ENCODE measurements at regions not wholly inside any gene's neighbourhood (a gene's known extent, or its start where the extent isn't known, plus 50 kb on each side); places are given as distances from the start of the nearest gene placed in this dataset.

DNA sequence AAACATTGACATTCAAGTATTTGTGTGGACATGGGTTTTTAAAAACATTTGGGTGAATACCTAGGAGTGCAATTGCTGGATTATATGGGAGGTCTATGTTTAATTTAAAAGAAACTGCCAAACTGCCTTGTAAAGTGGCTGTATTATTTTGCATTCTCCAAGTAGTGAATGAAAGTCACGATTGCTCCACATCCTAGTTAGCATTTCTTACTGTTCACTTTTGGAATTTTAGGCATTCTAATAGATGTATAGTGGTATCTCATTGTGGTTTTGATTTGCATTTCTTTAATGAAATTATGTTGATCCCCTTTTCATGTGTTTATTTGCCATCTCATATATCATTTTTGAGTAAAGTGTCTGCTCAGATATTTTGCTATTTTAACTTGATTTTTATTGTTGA, 159.5 kb downstream of the FOXG1 start:
- 72% methylated on average over 1 of the region's 1 CpG; no CpG with 5 or more reads in 1 of the 2 experiments for WGBS, 2 experiments (ENCODE audit: extremely low coverage in 1 of 2, insufficient coverage in 1 of 2, insufficient read length in 1 of 2, insufficient replicate concordance in 2 of 2, low coverage in 1 of 2, low lambda C conversion rate in 2 of 2, missing lambda C conversion rate in 1 of 2)
- no peaks in the 10 kb centered on the region for H3K36me3 ChIP-seq (ENCODE audit: control insufficient read depth in 2 of 4, insufficient read depth in 4 of 4, low read length in 3 of 4)
- no peak overlapping the region for H3K4me2 ChIP-seq (ENCODE audit: insufficient read depth in 1 of 2, low read depth in 2 of 2, low read length in 2 of 2)
- no peaks in the 10 kb centered on the region for H3K79me1 ChIP-seq (ENCODE audit: low read depth, low read length)
- no peak overlapping the region for H3K9ac ChIP-seq (replicated peaks in 1 of 4; ENCODE audit: extremely low read depth in 1 of 4, low read depth in 3 of 4, low read length in 3 of 4)
- no peak overlapping the region for H2BK15ac ChIP-seq (ENCODE audit: low read length)
- no peaks in the 10 kb centered on the region for H3K27me3 ChIP-seq (replicated peaks in 1 of 4; ENCODE audit: control insufficient read depth in 3 of 4, extremely low read depth in 1 of 4, insufficient read depth in 3 of 4, low read length in 3 of 4)
- no peak for DNase-seq (ENCODE audit: low read depth in 1 of 2, low spot score in 2 of 2)
- no peak overlapping the region for H2BK120ac ChIP-seq (replicated peaks; ENCODE audit: low read depth, low read length)
- no peaks in the 10 kb centered on the region for H3K23me2 ChIP-seq (ENCODE audit: low read depth, low read length)
- H3K4me3 ChIP-seq (ENCODE audit: extremely low read depth in 1 of 4, insufficient read depth in 2 of 4, low read depth in 3 of 4, low read length in 4 of 4): no peak overlapping the region
- H4K91ac ChIP-seq (replicated peaks; ENCODE audit: insufficient read length, low read length): no peak overlapping the region
- POLR2A ChIA-PET (ENCODE audit: partially characterized antibody): no interaction called here
- no peak overlapping the region for H3K4ac ChIP-seq (replicated peaks; ENCODE audit: insufficient read length, low read depth, low read length)
- H2BK12ac ChIP-seq (ENCODE audit: low read depth, low read length): no peak overlapping the region
- no peak overlapping the region for H2AK5ac ChIP-seq (ENCODE audit: low read depth, low read length)
- H2AFZ ChIP-seq (ENCODE audit: low read length): no peak overlapping the region
- H3K56ac ChIP-seq (replicated peaks; ENCODE audit: insufficient read length, low read depth, low read length): no peak overlapping the region
- H3K14ac ChIP-seq (ENCODE audit: insufficient read length): no peak overlapping the region
- CTCF ChIA-PET (ENCODE audit: partially characterized antibody): no interaction called here
- H2BK5ac ChIP-seq (ENCODE audit: low read depth, low read length): no peak overlapping the region
- no peak for TF ChIP-seq RAD21 (IDR thresholded peaks at IDR 0.05 in 1 of 2, conservative IDR thresholded peaks at IDR 0.05 in 1 of 2; ENCODE audit: low read depth in 2 of 2, low read length in 2 of 2)
- TF ChIP-seq, protein P1, sequence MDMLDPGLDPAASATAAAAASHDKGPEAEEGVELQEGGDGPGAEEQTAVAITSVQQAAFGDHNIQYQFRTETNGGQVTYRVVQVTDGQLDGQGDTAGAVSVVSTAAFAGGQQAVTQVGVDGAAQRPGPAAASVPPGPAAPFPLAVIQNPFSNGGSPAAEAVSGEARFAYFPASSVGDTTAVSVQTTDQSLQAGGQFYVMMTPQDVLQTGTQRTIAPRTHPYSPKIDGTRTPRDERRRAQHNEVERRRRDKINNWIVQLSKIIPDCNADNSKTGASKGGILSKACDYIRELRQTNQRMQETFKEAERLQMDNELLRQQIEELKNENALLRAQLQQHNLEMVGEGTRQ (IDR thresholded peaks at IDR 0.05; ENCODE audit: low read length): no peak
- TF ChIP-seq, protein P2, sequence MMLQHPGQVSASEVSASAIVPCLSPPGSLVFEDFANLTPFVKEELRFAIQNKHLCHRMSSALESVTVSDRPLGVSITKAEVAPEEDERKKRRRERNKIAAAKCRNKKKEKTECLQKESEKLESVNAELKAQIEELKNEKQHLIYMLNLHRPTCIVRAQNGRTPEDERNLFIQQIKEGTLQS (IDR thresholded peaks at IDR 0.05; ENCODE audit: insufficient read depth, low read depth, low read length): no peak
- no peak for TF ChIP-seq KDM4A (IDR thresholded peaks at IDR 0.05; ENCODE audit: low read depth, low read length, severe bottlenecking)
- no peak for TF ChIP-seq SUZ12 (IDR thresholded peaks at IDR 0.05; ENCODE audit: low read length)
- TF ChIP-seq CBX5 (IDR thresholded peaks at IDR 0.05; ENCODE audit: low read depth, low read length): no peak
- no peak for TF ChIP-seq CBX8 (IDR thresholded peaks at IDR 0.05; ENCODE audit: borderline replicate concordance, low read depth, low read length)
- TF ChIP-seq KDM1A (IDR thresholded peaks at IDR 0.05; ENCODE audit: borderline replicate concordance, low read length): no peak
- no peak for TF ChIP-seq MAFK (IDR thresholded peaks at IDR 0.05; ENCODE audit: low read depth, low read length)
- TF ChIP-seq CREB1 (IDR thresholded peaks at IDR 0.05): no peak
- no peak for FAIRE-seq
- H3K79me2 ChIP-seq (ENCODE audit: control insufficient read depth in 1 of 2, insufficient read depth in 2 of 2, low read length in 2 of 2): no peaks in the 10 kb centered on the region
- H3K27ac ChIP-seq (ENCODE audit: low read depth, low read length): no peak overlapping the region
- no peaks in the 10 kb centered on the region for H3K4me1 ChIP-seq (replicated peaks in 1 of 4; ENCODE audit: control insufficient read depth in 3 of 4, insufficient read depth in 4 of 4, low read length in 3 of 4)
- no peak overlapping the region for H4K8ac ChIP-seq (ENCODE audit: extremely low read depth, insufficient read depth, low read length)
- no peak overlapping the region for H3K18ac ChIP-seq (ENCODE audit: extremely low read depth, low read length)
- H2BK20ac ChIP-seq (ENCODE audit: low read length): no peak overlapping the region
- H3K9me3 ChIP-seq (ENCODE audit: insufficient read depth in 2 of 2, low read depth in 1 of 2, low read length in 1 of 2): no peaks in the 10 kb centered on the region
- H4K5ac ChIP-seq (ENCODE audit: insufficient read length, low read depth, low read length): no peak overlapping the region
- H3K23ac ChIP-seq (ENCODE audit: insufficient read length): no peak overlapping the region
- H4K20me1 ChIP-seq (replicated peaks in 1 of 2; ENCODE audit: control insufficient read depth in 1 of 2, insufficient read depth in 2 of 2, low read length in 2 of 2): no peaks in the 10 kb centered on the region
